VCaP (cell line): ENCODE measurements at regions not wholly inside any gene's neighbourhood (a gene's known extent, or its start where the extent isn't known, plus 50 kb on each side); places are given as distances from the start of the nearest gene placed in this dataset.

Experiments used
- H3K27ac ChIP-seq: fragments of 450-650 bp; 2 replicates; pipeline ENCODE4 v1.5.1; 2017
- TF ChIP-seq, protein P1 (sequence below): fragments of 450-650 bp; conservative IDR thresholded peaks from 2 replicates; pipeline ENCODE4 v1.5.1; 2017; ENCODE audit warnings: mild to moderate bottlenecking, moderate library complexity

DNA sequence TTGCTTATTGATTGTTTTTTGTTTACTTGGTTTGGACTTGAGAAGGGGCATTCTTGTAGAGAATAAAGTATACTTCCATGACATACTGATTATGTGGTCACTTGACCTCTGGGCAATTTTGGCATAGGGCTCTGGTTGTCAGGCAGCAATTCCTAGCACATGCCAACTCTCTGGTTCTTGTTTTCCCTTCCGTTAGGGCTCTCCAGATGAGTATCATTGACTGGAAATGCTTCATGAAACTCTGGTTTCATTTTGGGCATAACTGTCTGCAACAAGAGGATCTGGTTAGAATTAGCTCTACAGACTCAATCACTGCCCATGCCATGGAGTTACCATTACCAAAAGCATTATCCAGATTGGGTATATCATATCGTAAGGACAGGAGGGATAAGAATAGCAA is 1057.9 kb downstream of the FAT4 start:
- TF ChIP-seq, protein P1, sequence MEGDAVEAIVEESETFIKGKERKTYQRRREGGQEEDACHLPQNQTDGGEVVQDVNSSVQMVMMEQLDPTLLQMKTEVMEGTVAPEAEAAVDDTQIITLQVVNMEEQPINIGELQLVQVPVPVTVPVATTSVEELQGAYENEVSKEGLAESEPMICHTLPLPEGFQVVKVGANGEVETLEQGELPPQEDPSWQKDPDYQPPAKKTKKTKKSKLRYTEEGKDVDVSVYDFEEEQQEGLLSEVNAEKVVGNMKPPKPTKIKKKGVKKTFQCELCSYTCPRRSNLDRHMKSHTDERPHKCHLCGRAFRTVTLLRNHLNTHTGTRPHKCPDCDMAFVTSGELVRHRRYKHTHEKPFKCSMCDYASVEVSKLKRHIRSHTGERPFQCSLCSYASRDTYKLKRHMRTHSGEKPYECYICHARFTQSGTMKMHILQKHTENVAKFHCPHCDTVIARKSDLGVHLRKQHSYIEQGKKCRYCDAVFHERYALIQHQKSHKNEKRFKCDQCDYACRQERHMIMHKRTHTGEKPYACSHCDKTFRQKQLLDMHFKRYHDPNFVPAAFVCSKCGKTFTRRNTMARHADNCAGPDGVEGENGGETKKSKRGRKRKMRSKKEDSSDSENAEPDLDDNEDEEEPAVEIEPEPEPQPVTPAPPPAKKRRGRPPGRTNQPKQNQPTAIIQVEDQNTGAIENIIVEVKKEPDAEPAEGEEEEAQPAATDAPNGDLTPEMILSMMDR = no peak
- no peak overlapping the region for H3K27ac ChIP-seq

DNA sequence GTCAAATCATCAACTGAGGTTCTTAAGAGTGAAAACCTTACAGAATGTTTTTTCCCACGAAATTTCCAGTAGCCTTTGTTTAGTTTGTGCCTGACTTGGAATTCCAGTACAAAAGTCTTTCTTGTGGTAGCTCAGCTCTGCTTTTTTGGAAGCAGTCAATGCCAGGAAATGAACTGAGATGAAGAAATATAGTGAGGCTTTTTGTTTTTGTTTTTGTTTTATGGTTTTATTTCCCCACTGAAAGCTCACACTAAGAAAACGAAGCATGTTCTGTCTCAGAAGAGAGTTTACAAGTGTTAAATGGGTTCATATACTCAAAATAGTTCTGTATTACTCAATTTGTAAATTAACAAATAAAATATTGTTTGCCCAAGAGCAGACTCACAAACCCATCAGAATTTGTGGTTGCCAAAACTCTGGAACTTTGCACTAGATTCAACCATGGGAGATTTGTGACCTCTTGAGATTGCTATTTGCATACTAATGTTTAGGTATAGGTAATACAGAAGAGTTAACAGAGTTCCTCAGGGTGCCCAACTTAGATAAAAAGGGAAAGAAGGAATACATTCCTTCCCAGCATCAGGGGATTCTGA is 1060.8 kb downstream of the FAT4 start:
- TF ChIP-seq, protein P1 = no peak
- no peak overlapping the region for H3K27ac ChIP-seq

DNA sequence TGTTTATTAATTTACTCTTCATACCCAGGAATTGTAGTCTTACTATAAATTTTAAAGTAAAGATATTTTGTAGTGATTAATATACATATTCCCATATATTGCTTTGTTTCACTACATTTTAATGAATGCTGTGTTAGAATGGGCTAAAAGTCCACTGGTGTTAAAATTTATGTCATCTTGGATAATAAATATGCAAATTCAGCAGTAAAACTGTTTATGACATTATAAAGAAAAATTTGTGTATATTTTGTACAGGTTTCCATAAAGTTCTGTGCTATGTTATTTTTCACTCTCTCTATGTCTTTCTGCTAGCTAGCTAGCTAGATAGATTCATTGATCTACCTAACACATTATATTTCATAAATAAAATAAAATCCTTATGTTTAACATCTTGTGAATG is 1071.2 kb downstream of the FAT4 start:
- TF ChIP-seq, protein P1 = no peak
- H3K27ac ChIP-seq = no peak overlapping the region

DNA sequence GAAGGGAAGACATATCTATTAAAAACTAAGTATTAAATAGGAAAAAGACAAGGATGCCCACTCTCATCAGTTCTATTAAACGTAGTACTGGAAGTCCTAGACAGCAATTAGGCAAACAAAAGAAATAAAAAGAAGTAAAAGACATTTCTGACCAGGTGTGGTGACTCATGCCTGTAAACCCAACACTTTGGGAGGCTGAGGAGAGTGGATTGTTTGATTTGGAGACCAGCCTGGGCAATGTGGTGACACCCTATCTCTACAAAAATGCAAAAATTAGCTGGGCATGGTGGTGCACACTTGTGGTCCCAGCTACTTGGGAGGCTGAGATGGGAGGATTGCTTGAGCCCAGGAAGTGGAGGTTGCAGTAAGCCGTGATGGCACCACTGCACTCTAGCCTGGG is 1071.8 kb downstream of the FAT4 start:
- H3K27ac ChIP-seq = no peak overlapping the region
- TF ChIP-seq, protein P1 = no peak

DNA sequence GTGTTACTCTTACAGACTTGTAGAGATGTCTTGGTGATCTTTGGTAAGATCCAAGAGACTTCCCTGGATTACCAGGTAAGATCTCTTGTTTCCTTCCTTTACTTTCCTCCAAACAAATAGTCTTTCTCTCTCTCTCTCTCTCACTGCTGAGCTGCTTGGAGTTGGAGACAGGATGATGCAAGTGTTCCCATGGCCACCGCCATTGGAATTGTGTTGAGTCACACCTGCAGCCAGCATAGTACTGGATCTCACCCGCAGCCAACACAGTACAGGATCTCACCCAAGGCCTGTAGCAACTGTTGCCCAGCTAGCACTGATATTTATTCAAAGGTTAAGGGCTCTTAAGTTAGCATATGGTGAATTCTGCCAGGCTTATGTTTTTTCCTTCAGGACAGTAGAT is 1080.9 kb downstream of the FAT4 start:
- TF ChIP-seq, protein P1 = no peak
- no peak overlapping the region for H3K27ac ChIP-seq

DNA sequence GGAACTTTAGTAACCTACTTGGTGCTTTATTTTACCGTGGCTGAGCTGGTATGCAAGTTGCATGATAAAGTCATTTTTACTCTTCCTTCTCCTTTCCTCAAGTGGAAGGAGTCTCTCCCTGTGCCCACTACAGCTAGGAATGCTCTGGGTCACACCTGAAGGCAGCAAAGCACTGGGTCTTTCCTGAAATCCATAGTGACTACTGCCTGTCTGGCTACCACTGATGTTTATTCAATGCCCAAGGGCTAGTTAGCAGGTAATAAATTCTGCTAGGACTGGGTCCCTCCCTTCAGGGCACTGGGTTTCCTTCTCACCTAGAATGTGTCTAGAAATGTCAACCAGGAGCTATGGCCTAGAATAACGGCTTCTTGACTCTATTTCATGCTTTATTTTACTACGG is 1081.4 kb downstream of the FAT4 start:
- TF ChIP-seq, protein P1 = no peak
- H3K27ac ChIP-seq = no peak overlapping the region

DNA sequence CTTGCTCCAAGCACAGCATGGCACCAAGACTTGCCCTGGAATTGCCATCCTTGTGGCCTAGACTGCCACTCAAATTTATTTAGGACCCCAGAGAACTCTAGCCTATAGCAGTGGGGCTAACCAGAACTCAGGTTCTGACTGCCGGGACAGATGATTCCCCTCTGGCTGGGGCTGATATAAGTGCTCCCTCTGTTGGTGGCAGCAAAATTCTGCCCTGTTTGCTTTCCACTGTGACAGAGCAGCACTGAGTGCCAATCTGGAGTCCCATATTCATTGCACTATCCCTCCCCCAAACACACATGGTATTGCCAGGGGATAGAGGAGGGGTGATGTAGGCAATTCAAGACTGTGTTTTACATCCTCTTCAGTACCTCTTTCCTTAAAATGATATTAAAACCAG is 1081.9 kb downstream of the FAT4 start:
- H3K27ac ChIP-seq = no peak overlapping the region
- TF ChIP-seq, protein P1 = no peak
